Skeletal muscle satellite cell (primary cell): ENCODE measurements at regions not wholly inside any gene's neighbourhood (a gene's known extent, or its start where the extent isn't known, plus 50 kb on each side); places are given as distances from the start of the nearest gene placed in this dataset.
A peak's percentile ranks its signal among the peaks of the same experiment; 100 is the strongest.

Experiments used
- H3K27me3 ChIP-seq: 2 replicates; pipeline ENCODE4 v1.7.0; 2013; ENCODE audit warnings: low read length; ENCODE audit not compliant: control insufficient read depth, insufficient read depth
- H3K36me3 ChIP-seq: 2 replicates; pipeline ENCODE4 v1.7.0; 2013; ENCODE audit warnings: mild to moderate bottlenecking, control low read depth, low read length; ENCODE audit not compliant: insufficient read depth
- H3K4me1 ChIP-seq: 2 replicates; pipeline ENCODE4 v1.7.0; 2013; ENCODE audit warnings: low read length; ENCODE audit not compliant: control insufficient read depth, insufficient read depth
- H3K4me2 ChIP-seq: 2 replicates; pipeline ENCODE4 v1.7.0; 2013; ENCODE audit warnings: mild to moderate bottlenecking, low read length
- H3K4me3 ChIP-seq: 2 replicates; pipeline ENCODE4 v1.7.0; 2013; ENCODE audit warnings: low read length
- H3K9ac ChIP-seq: 2 replicates; pipeline ENCODE4 v1.7.0; 2013; ENCODE audit warnings: mild to moderate bottlenecking, low read depth, low read length, moderate library complexity
- H3K9me3 ChIP-seq: replicated peaks from 2 replicates; pipeline ENCODE4 v1.7.0; 2013; ENCODE audit warnings: mild to moderate bottlenecking, control low read depth, low read length

GRCh38 chr6:6704103-6705060, 115.9 kb downstream of the LY86 start:
- no peak overlapping the region for H3K4me2 ChIP-seq
- H3K27me3 ChIP-seq, result peaks cover 4% of the 10 kb centered on the region
- H3K9me3 ChIP-seq, result no peaks in the 10 kb centered on the region
- H3K9ac ChIP-seq, result no peak overlapping the region
- no peaks in the 10 kb centered on the region for H3K36me3 ChIP-seq
- no peak overlapping the region for H3K4me3 ChIP-seq
- peaks cover 15% of the 10 kb centered on the region for H3K4me1 ChIP-seq

- Histone ChIP-seq H3K9me3 (no peaks in the 10 kb centered on the region), H3K4me1 (peaks cover 9% of the 10 kb centered on the region)
Measured at GRCh38 chr6:6705061-6705425, 116.5 kb downstream of the LY86 start.

GRCh38 chr6:6705915-6706675, 117.6 kb downstream of the LY86 start:
- no peaks in the 10 kb centered on the region for H3K36me3 ChIP-seq
- H3K4me2 ChIP-seq, result no peak overlapping the region
- H3K9me3 ChIP-seq, result no peaks in the 10 kb centered on the region
- no peak overlapping the region for H3K4me3 ChIP-seq
- H3K27me3 ChIP-seq, result peaks cover 4% of the 10 kb centered on the region
- no peaks in the 10 kb centered on the region for H3K4me1 ChIP-seq
- no peak overlapping the region for H3K9ac ChIP-seq

More at GRCh38 chr6:6705061-6705425, 116.5 kb downstream of the LY86 start:
- peaks cover 4% of the 10 kb centered on the region for H3K27me3 ChIP-seq
- H3K4me2 ChIP-seq, result no peak overlapping the region
- no peaks in the 10 kb centered on the region for H3K36me3 ChIP-seq
- no peak overlapping the region for H3K9ac ChIP-seq
- H3K4me3 ChIP-seq, result no peak overlapping the region

GRCh38 chr6:6707143-6707542, 118.6 kb downstream of the LY86 start:
- Histone ChIP-seq H3K4me1 (peaks cover 2% of the 10 kb centered on the region), H3K4me3 (no peak overlapping the region), H3K27me3 (peaks cover 4% of the 10 kb centered on the region), H3K9ac (no peak overlapping the region), H3K9me3 (no peaks in the 10 kb centered on the region), H3K36me3 (no peaks in the 10 kb centered on the region), H3K4me2 (no peak overlapping the region)

GRCh38 chr6:6709106-6709505, 120.6 kb downstream of the LY86 start:
- Histone ChIP-seq H3K27me3 (peaks cover 4% of the 10 kb centered on the region), H3K9me3 (no peaks in the 10 kb centered on the region), H3K4me3 (no peak overlapping the region), H3K9ac (no peak overlapping the region), H3K4me2 (no peak overlapping the region), H3K4me1 (peaks cover 22% of the 10 kb centered on the region), H3K36me3 (no peaks in the 10 kb centered on the region)

GRCh38 chr6:6711031-6711785, 122.7 kb downstream of the LY86 start:
- H3K4me3 ChIP-seq, result no peak overlapping the region
- no peaks in the 10 kb centered on the region for H3K36me3 ChIP-seq
- no peak overlapping the region for H3K9ac ChIP-seq
- H3K4me1 ChIP-seq, result peaks cover 33% of the 10 kb centered on the region
- no peaks in the 10 kb centered on the region for H3K9me3 ChIP-seq
- no peak overlapping the region for H3K4me2 ChIP-seq
- no peaks in the 10 kb centered on the region for H3K27me3 ChIP-seq

GRCh38 chr6:6711832-6712448, 123.4 kb downstream of the LY86 start:
- no peaks in the 10 kb centered on the region for H3K9me3 ChIP-seq
- no peak overlapping the region for H3K4me3 ChIP-seq
- no peaks in the 10 kb centered on the region for H3K36me3 ChIP-seq
- H3K4me2 ChIP-seq, result peak overlapping the region; percentile 68
- H3K4me1 ChIP-seq, result peaks cover 33% of the 10 kb centered on the region
- H3K9ac ChIP-seq, result no peak overlapping the region
- H3K27me3 ChIP-seq, result no peaks in the 10 kb centered on the region

GRCh38 chr6:6712449-6713403, 124.2 kb downstream of the LY86 start:
- Histone ChIP-seq H3K4me3 (peak overlapping the region; percentile 1), H3K9ac (peak overlapping the region; percentile 24), H3K36me3 (no peaks in the 10 kb centered on the region), H3K27me3 (no peaks in the 10 kb centered on the region), H3K4me2 (peak overlapping the region; percentile 68), H3K9me3 (no peaks in the 10 kb centered on the region), H3K4me1 (peaks cover 33% of the 10 kb centered on the region)

GRCh38 chr6:6713657-6714056, 125.1 kb downstream of the LY86 start:
- Histone ChIP-seq H3K4me2 (peak overlapping the region; percentile 68), H3K27me3 (no peaks in the 10 kb centered on the region), H3K36me3 (no peaks in the 10 kb centered on the region), H3K9me3 (no peaks in the 10 kb centered on the region), H3K9ac (no peak overlapping the region), H3K4me1 (peaks cover 33% of the 10 kb centered on the region), H3K4me3 (no peak overlapping the region)

GRCh38 chr6:6714118-6714897, 125.8 kb downstream of the LY86 start:
- peaks cover 33% of the 10 kb centered on the region for H3K4me1 ChIP-seq
- no peak overlapping the region for H3K4me3 ChIP-seq
- no peaks in the 10 kb centered on the region for H3K27me3 ChIP-seq
- H3K36me3 ChIP-seq, result no peaks in the 10 kb centered on the region
- H3K4me2 ChIP-seq, result no peak overlapping the region
- no peaks in the 10 kb centered on the region for H3K9me3 ChIP-seq
- H3K9ac ChIP-seq, result no peak overlapping the region
